ENCODE measurements at regions not wholly inside any gene's neighbourhood (a gene's known extent, or its start where the extent isn't known, plus 50 kb on each side); places are given as distances from the start of the nearest gene placed in this dataset.

DNA sequence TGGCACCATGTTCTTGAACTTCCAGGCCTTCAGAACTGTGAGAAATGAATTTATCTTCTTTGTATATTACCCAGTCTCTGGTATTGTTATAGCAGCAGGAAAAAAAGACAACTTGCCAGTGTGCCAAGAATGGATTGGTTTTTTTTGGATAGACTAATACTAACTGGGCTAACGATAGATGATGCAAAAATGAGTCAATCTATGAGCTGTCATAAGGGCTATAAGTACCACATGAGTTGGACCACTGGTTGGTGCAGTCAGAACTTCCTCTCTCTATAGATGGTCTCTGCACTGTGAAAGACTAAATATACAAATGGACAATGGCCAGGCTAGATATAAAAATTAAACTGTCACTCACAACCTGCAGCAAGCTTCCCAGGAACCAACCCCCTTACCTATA lies 87.6 kb upstream of the COL21A1 start:
- TF ChIP-seq POLR2A (IDR thresholded peaks at IDR 0.05; ENCODE audit: low read depth, low read length) (no peak), POLR2AphosphoS5 (IDR thresholded peaks at IDR 0.05; ENCODE audit: low read depth, low read length) (no peak)

All from GM12892 (cell line).